CD4-positive, alpha-beta T cell (primary cell): ENCODE measurements at regions not wholly inside any gene's neighbourhood (a gene's known extent, or its start where the extent isn't known, plus 50 kb on each side); places are given as distances from the start of the nearest gene placed in this dataset.

Source experiments
- ATAC-seq: fragments of 200-7000 bp; cut with Tn5 transposase; one replicate; pipeline ENCODE4 v1.10.0; 2022; ENCODE audit warnings: mild to moderate bottlenecking; ENCODE audit not compliant: poor library complexity
- CTCF ChIA-PET: fragments of 350-600 bp; sonication (Branson Sonifier 250); formaldehyde crosslinking; loops from one replicate; lab custom pipeline; 2021; ENCODE audit warnings: antibody characterized with exemption, inconsistent platforms; lab: Charles Lee
- POLR2A ChIA-PET: fragments of 350-600 bp; sonication (Branson Sonifier 250); formaldehyde crosslinking; loops from one replicate; lab custom pipeline; 2021; ENCODE audit warnings: antibody characterized with exemption, inconsistent platforms; lab: Charles Lee
- DNase-seq, 14 experiments: peaks; one replicate each; pipeline ENCODE4 v3.0.0-alpha.2; 2013 to 2020; ENCODE audit warnings: mixed read lengths in 2 of 14
- H3K27ac ChIP-seq, 2 donors: one replicate each; pipeline versions ENCODE4 v1.5.1 to v1.7.0; 2013; ENCODE audit warnings: low read length in 2 of 2, low read depth in 1 of 2, mild to moderate bottlenecking in 1 of 2
- H3K27me3 ChIP-seq, 2 experiments: 1 replicate in 1 of 2; 2 replicates in 1 of 2; pipeline versions ENCODE4 v1.6.1 to v1.7.0; 2013; ENCODE audit warnings: low read length in 2 of 2, control low read depth in 1 of 2, mild to moderate bottlenecking in 1 of 2, moderate library complexity in 1 of 2; ENCODE audit not compliant: insufficient read depth in 2 of 2, control insufficient read depth in 1 of 2
- H3K36me3 ChIP-seq: one replicate; pipeline ENCODE4 v1.6.1; 2013; ENCODE audit warnings: low read length, control low read depth; ENCODE audit not compliant: insufficient read depth
- H3K4me1 ChIP-seq: one replicate; pipeline ENCODE4 v1.6.1; 2013; ENCODE audit warnings: low read length, control low read depth; ENCODE audit not compliant: insufficient read depth
- H3K4me3 ChIP-seq: one replicate; pipeline ENCODE4 v1.5.1; 2013; ENCODE audit warnings: mild to moderate bottlenecking, low read length, moderate library complexity
- H3K9me3 ChIP-seq, 2 experiments: 1 replicate in 1 of 2; 2 replicates in 1 of 2; pipeline versions ENCODE4 v1.6.1 to v1.7.0; 2013; ENCODE audit warnings: low read length in 2 of 2, mild to moderate bottlenecking in 2 of 2, control low read depth in 1 of 2, moderate library complexity in 1 of 2; ENCODE audit not compliant: control insufficient read depth in 1 of 2, insufficient read depth in 1 of 2
- H3K27ac Mint-ChIP-seq: one replicate; pipeline ENCODE4 v1.8.0; 2020; ENCODE audit warnings: mixed read lengths
- H3K27me3 Mint-ChIP-seq: one replicate; pipeline ENCODE4 v1.8.0; 2021; ENCODE audit warnings: mixed read lengths
- H3K36me3 Mint-ChIP-seq: one replicate; pipeline ENCODE4 v1.8.0; 2021; ENCODE audit warnings: low read depth, mixed read lengths
- H3K4me1 Mint-ChIP-seq: one replicate; pipeline ENCODE4 v1.8.0; 2021; ENCODE audit warnings: low read depth, mixed read lengths
- H3K4me3 Mint-ChIP-seq: one replicate; pipeline ENCODE4 v1.8.0; 2020; ENCODE audit warnings: mild to moderate bottlenecking, mixed read lengths
- H3K9me3 Mint-ChIP-seq: one replicate; pipeline ENCODE4 v1.8.0; 2020; ENCODE audit warnings: mixed read lengths
- CTCF ChIP-seq: fragments of 200-600 bp; IDR thresholded peaks from one replicate; pipeline ENCODE4 v1.8.0; 2022; ENCODE audit warnings: antibody characterized with exemption, mild to moderate bottlenecking
- intact Hi-C, 2 experiments: fragments of 100-400 bp; cut with DNase I in 1 of 2; cut with micrococcal nuclease in 1 of 2; formaldehyde crosslinking; loops; one replicate each; pipeline versions ENCODE4 v1.15.1 to v1.9.0; 2023 to 2025; cut with DNase I, micrococcal nuclease

- DNase-seq (no peak), ATAC-seq (no peak)
- no peak for TF ChIP-seq CTCF
- Mint-ChIP-seq H3K4me1 (no peaks in the 10 kb centered on the region), H3K9me3 (no peaks in the 10 kb centered on the region), H3K4me3 (no peak overlapping the region), H3K27ac (no peak overlapping the region), H3K36me3 (no peaks in the 10 kb centered on the region), H3K27me3 (no peaks in the 10 kb centered on the region)
- no peaks in the 10 kb centered on the region for H3K27me3 ChIP-seq
- H3K4me1 ChIP-seq = no peaks in the 10 kb centered on the region
- H3K4me3 ChIP-seq = no peak overlapping the region
- ChIA-PET CTCF (no interaction called here), POLR2A (no interaction called here)
- no peak overlapping the region for H3K27ac ChIP-seq
- H3K9me3 ChIP-seq = no peaks in the 10 kb centered on the region
- no peaks in the 10 kb centered on the region for H3K36me3 ChIP-seq
- intact Hi-C loops = no loop called here
Measured at GRCh38 chr5:128633901-128634300, 95.9 kb upstream of the FBN2 start.

- no peak overlapping the region for H3K4me3 Mint-ChIP-seq
- intact Hi-C loops = no loop called here
- no peaks in the 10 kb centered on the region for H3K4me1 Mint-ChIP-seq
- ATAC-seq (no peak), DNase-seq (no peak)
- H3K9me3 Mint-ChIP-seq = no peaks in the 10 kb centered on the region
- H3K27ac Mint-ChIP-seq = no peak overlapping the region
- POLR2A ChIA-PET = no interaction called here
- H3K4me1 ChIP-seq = no peaks in the 10 kb centered on the region
- no peaks in the 10 kb centered on the region for H3K36me3 Mint-ChIP-seq
- H3K9me3 ChIP-seq = no peaks in the 10 kb centered on the region
- no peak for TF ChIP-seq CTCF
- H3K27ac ChIP-seq = no peak overlapping the region
- H3K27me3 ChIP-seq = no peaks in the 10 kb centered on the region
- H3K4me3 ChIP-seq = no peak overlapping the region
- H3K36me3 ChIP-seq = no peaks in the 10 kb centered on the region
- CTCF ChIA-PET = no interaction called here
- H3K27me3 Mint-ChIP-seq = no peaks in the 10 kb centered on the region
Measured at GRCh38 chr5:128635379-128635778, 97.3 kb upstream of the FBN2 start.

- Mint-ChIP-seq H3K36me3 (no peaks in the 10 kb centered on the region), H3K4me1 (no peaks in the 10 kb centered on the region), H3K27me3 (no peaks in the 10 kb centered on the region), H3K27ac (no peak overlapping the region), H3K4me3 (no peak overlapping the region), H3K9me3 (no peaks in the 10 kb centered on the region)
- no peaks in the 10 kb centered on the region for H3K27me3 ChIP-seq
- no peaks in the 10 kb centered on the region for H3K4me1 ChIP-seq
- ATAC-seq (no peak), DNase-seq (no peak)
- POLR2A ChIA-PET = no interaction called here
- H3K9me3 ChIP-seq = no peaks in the 10 kb centered on the region
- CTCF ChIA-PET = no interaction called here
- no peaks in the 10 kb centered on the region for H3K36me3 ChIP-seq
- intact Hi-C loops = no loop called here
- TF ChIP-seq CTCF = no peak
- H3K4me3 ChIP-seq = no peak overlapping the region
- H3K27ac ChIP-seq = no peak overlapping the region
Measured at GRCh38 chr5:128636361-128636760, 98.3 kb upstream of the FBN2 start.
